H1 (cell line): ENCODE measurements at regions not wholly inside any gene's neighbourhood (a gene's known extent, or its start where the extent isn't known, plus 50 kb on each side); places are given as distances from the start of the nearest gene placed in this dataset.

Experiments used
- CTCF ChIA-PET: fragments of 300-600 bp; sonication (Branson Sonifier 250); formaldehyde crosslinking; loops from one replicate; lab custom pipeline; 2021; ENCODE audit not compliant: partially characterized antibody; lab: Charles Lee
- POLR2A ChIA-PET: fragments of 300-600 bp; sonication (Branson Sonifier 250); formaldehyde crosslinking; loops from one replicate; lab custom pipeline; 2021; ENCODE audit warnings: inconsistent platforms; ENCODE audit not compliant: partially characterized antibody; lab: Charles Lee
- DNase-seq, 2 experiments: peaks; one replicate each; pipeline versions ENCODE4 v3.0.0 to v3.0.0-alpha.2; 2010 to 2022; ENCODE audit warnings: low spot score in 2 of 2, low read depth in 1 of 2, mixed read lengths in 1 of 2
- FAIRE-seq: peaks from 2 replicates; lab custom pipeline; 2011; peaks lifted over from hg19 to GRCh38; lab: Jason Lieb, UNC
- H2AFZ ChIP-seq: 2 replicates; pipeline ENCODE4 v1.8.1; 2012; ENCODE audit warnings: low read length, inconsistent platforms
- H2AK5ac ChIP-seq: 2 replicates; pipeline ENCODE4 v1.6.1; 2013; ENCODE audit warnings: low read depth, low read length
- H2BK120ac ChIP-seq: replicated peaks from 2 replicates; pipeline ENCODE3; 2013; ENCODE audit warnings: low read depth, low read length, inconsistent platforms
- H2BK12ac ChIP-seq: 2 replicates; pipeline ENCODE4 v1.6.1; 2013; ENCODE audit warnings: low read depth, low read length
- H2BK15ac ChIP-seq: 2 replicates; pipeline ENCODE4 v1.6.1; 2013; ENCODE audit warnings: low read length
- H2BK20ac ChIP-seq: 2 replicates; pipeline ENCODE4 v1.6.1; 2013; ENCODE audit warnings: low read length
- H2BK5ac ChIP-seq: 2 replicates; pipeline ENCODE4 v1.6.1; 2013; ENCODE audit warnings: low read depth, low read length
- H3K14ac ChIP-seq: 2 replicates; pipeline ENCODE4 v1.6.1; 2013; ENCODE audit warnings: inconsistent platforms; ENCODE audit not compliant: insufficient read length
- H3K18ac ChIP-seq: 2 replicates; pipeline ENCODE4 v1.6.1; 2013; ENCODE audit warnings: low read length; ENCODE audit errors: extremely low read depth
- H3K23ac ChIP-seq: 2 replicates; pipeline ENCODE4 v1.6.1; 2013; ENCODE audit warnings: inconsistent platforms; ENCODE audit not compliant: insufficient read length
- H3K23me2 ChIP-seq: 2 replicates; pipeline ENCODE4 v1.6.1; 2013; ENCODE audit warnings: low read depth, low read length
- H3K27ac ChIP-seq: 2 replicates; pipeline ENCODE4 v1.6.1; 2011; ENCODE audit warnings: low read depth, low read length, inconsistent platforms
- H3K27me3 ChIP-seq, 4 experiments: replicated peaks in 1 of 4; 1 replicate in 1 of 4; 2 replicates in 3 of 4; pipeline versions ENCODE4 v1.6.1 to v1.8.1; 2011 to 2013; ENCODE audit warnings: low read length in 3 of 4, mild to moderate bottlenecking in 3 of 4, inconsistent platforms in 2 of 4, mixed read lengths in 2 of 4, moderate library complexity in 1 of 4; ENCODE audit not compliant: control insufficient read depth in 3 of 4, insufficient read depth in 3 of 4; ENCODE audit errors: extremely low read depth in 1 of 4
- H3K36me3 ChIP-seq, 4 experiments: 2 replicates each; pipeline versions ENCODE4 v1.6.1 to v1.8.1; 2011 to 2013; ENCODE audit warnings: mild to moderate bottlenecking in 4 of 4, low read length in 3 of 4, moderate library complexity in 2 of 4, control low read depth in 1 of 4, inconsistent platforms in 1 of 4; ENCODE audit not compliant: insufficient read depth in 4 of 4, control insufficient read depth in 2 of 4
- H3K4ac ChIP-seq: replicated peaks from 2 replicates; pipeline ENCODE3; 2013; ENCODE audit warnings: low read length, low read depth, mixed read lengths, inconsistent platforms; ENCODE audit not compliant: insufficient read length
- H3K4me1 ChIP-seq, 4 experiments: replicated peaks in 1 of 4; 1 replicate in 1 of 4; 2 replicates in 3 of 4; pipeline versions ENCODE4 v1.6.1 to v1.8.1; 2011 to 2013; ENCODE audit warnings: low read length in 3 of 4, inconsistent platforms in 2 of 4, mixed read lengths in 1 of 4; ENCODE audit not compliant: insufficient read depth in 4 of 4, control insufficient read depth in 3 of 4
- H3K4me2 ChIP-seq, 2 experiments: 2 replicates each; pipeline versions ENCODE4 v1.6.1 to v1.8.1; 2011 to 2013; ENCODE audit warnings: low read depth in 2 of 2, low read length in 2 of 2, control low read depth in 1 of 2, inconsistent platforms in 1 of 2, mild to moderate bottlenecking in 1 of 2; ENCODE audit not compliant: insufficient read depth in 1 of 2
- H3K4me3 ChIP-seq, 4 experiments: fragments of 200-600, 300-600 bp in 1 of 4; sonication (generic), shearing (Covaris generic), sonication (Bioruptor Twin) in 1 of 4; 2 replicates each; pipeline versions ENCODE4 v1.5.1 to v1.8.1; 2011 to 2016; ENCODE audit warnings: low read length in 4 of 4, low read depth in 3 of 4, control low read depth in 2 of 4, inconsistent platforms in 2 of 4, mild to moderate bottlenecking in 2 of 4, mixed read lengths in 1 of 4, moderate library complexity in 1 of 4; ENCODE audit not compliant: insufficient read depth in 2 of 4; ENCODE audit errors: extremely low read depth in 1 of 4
- H3K56ac ChIP-seq: replicated peaks from 2 replicates; pipeline ENCODE3; 2013; ENCODE audit warnings: low read depth, mild to moderate bottlenecking, mixed read lengths, low read length, inconsistent platforms; ENCODE audit not compliant: insufficient read length
- H3K79me1 ChIP-seq: 2 replicates; pipeline ENCODE4 v1.6.1; 2013; ENCODE audit warnings: low read depth, low read length, control low read depth
- H3K79me2 ChIP-seq, 2 experiments: 2 replicates each; pipeline versions ENCODE4 v1.6.1 to v1.8.1; 2012 to 2013; ENCODE audit warnings: low read length in 2 of 2, mild to moderate bottlenecking in 2 of 2, inconsistent platforms in 1 of 2; ENCODE audit not compliant: insufficient read depth in 2 of 2, control insufficient read depth in 1 of 2
- H3K9ac ChIP-seq, 4 experiments: replicated peaks in 1 of 4; 1 replicate in 1 of 4; 2 replicates in 3 of 4; pipeline versions ENCODE4 v1.6.1 to v1.8.1; 2011 to 2013; ENCODE audit warnings: low read depth in 3 of 4, low read length in 3 of 4, control low read depth in 2 of 4, mild to moderate bottlenecking in 2 of 4, moderate library complexity in 2 of 4, inconsistent platforms in 1 of 4; ENCODE audit errors: extremely low read depth in 1 of 4
- H3K9me3 ChIP-seq, 2 experiments: 2 replicates each; pipeline versions ENCODE4 v1.6.1 to v1.8.1; 2012 to 2013; ENCODE audit warnings: mild to moderate bottlenecking in 2 of 2, moderate library complexity in 2 of 2, control low read depth in 1 of 2, inconsistent platforms in 1 of 2, low read depth in 1 of 2, low read length in 1 of 2, mixed read lengths in 1 of 2; ENCODE audit not compliant: insufficient read depth in 2 of 2
- H4K20me1 ChIP-seq, 2 experiments: replicated peaks in 1 of 2; 2 replicates each; pipeline versions ENCODE3 to v1.8.1; 2011 to 2013; ENCODE audit warnings: inconsistent platforms in 2 of 2, low read length in 2 of 2, mild to moderate bottlenecking in 1 of 2; ENCODE audit not compliant: insufficient read depth in 2 of 2, control insufficient read depth in 1 of 2
- H4K5ac ChIP-seq: 2 replicates; pipeline ENCODE4 v1.6.1; 2013; ENCODE audit warnings: low read length, low read depth, mixed read lengths, inconsistent platforms; ENCODE audit not compliant: insufficient read length
- H4K8ac ChIP-seq: 2 replicates; pipeline ENCODE4 v1.8.0; 2013; ENCODE audit warnings: mild to moderate bottlenecking, moderate library complexity, low read length, inconsistent platforms; ENCODE audit not compliant: insufficient read depth; ENCODE audit errors: extremely low read depth
- H4K91ac ChIP-seq: replicated peaks from 2 replicates; pipeline ENCODE3; 2013; ENCODE audit warnings: low read length, mixed read lengths, inconsistent platforms; ENCODE audit not compliant: insufficient read length
- HDAC2 ChIP-seq, 2 experiments: fragments of 300-600 bp in 1 of 2; sonication (generic) in 1 of 2; IDR thresholded peaks; 2 replicates each; pipeline ENCODE4 v1.6.1; 2011 to 2012; ENCODE audit warnings: low read depth in 2 of 2, low read length in 2 of 2, mild to moderate bottlenecking in 2 of 2, moderate library complexity in 2 of 2, borderline replicate concordance in 1 of 2, inconsistent platforms in 1 of 2
- POU5F1 ChIP-seq: IDR thresholded peaks from 2 replicates; pipeline ENCODE4 v1.6.1; 2011; ENCODE audit warnings: low read depth, mild to moderate bottlenecking, low read length, moderate library complexity
- SP4 ChIP-seq: IDR thresholded peaks from 2 replicates; pipeline ENCODE4 v1.6.1; 2012; ENCODE audit warnings: low read length, inconsistent platforms
- USF2 ChIP-seq: IDR thresholded peaks from 2 replicates; pipeline ENCODE4 v1.6.1; 2011; ENCODE audit warnings: low read length, improper control_type of control experiment
- WGBS, 2 experiments: shearing (Covaris generic) in 1 of 2; methylation state at CpG; one replicate each; pipeline versions ENCODE4 v1.1.6 to v1.1.7; 2013 to 2015; ENCODE audit warnings: low lambda C conversion rate in 2 of 2, mixed read lengths in 2 of 2, inconsistent platforms in 1 of 2, low coverage in 1 of 2, missing lambda C conversion rate in 1 of 2; ENCODE audit not compliant: insufficient replicate concordance in 2 of 2, insufficient coverage in 1 of 2, insufficient read length in 1 of 2; ENCODE audit errors: extremely low coverage in 1 of 2, missing lambda C conversion rate in 1 of 2; 5-methylcytosine and 5-hydroxymethylcytosine counted together

GRCh38 chrX:78517124-78517523 is 142.0 kb downstream of the RTL3 start:
- Histone ChIP-seq H4K5ac (no peak overlapping the region), H4K8ac (no peak overlapping the region), H2BK12ac (no peak overlapping the region), H3K23me2 (no peaks in the 10 kb centered on the region), H3K4me2 (no peak overlapping the region), H2BK120ac (no peak overlapping the region), H3K18ac (no peak overlapping the region), H2BK15ac (no peak overlapping the region), H4K20me1 (no peaks in the 10 kb centered on the region), H3K4ac (no peak overlapping the region), H3K4me3 (no peak overlapping the region), H3K56ac (no peak overlapping the region), H2AFZ (no peak overlapping the region), H3K79me2 (no peaks in the 10 kb centered on the region), H3K27me3 (no peaks in the 10 kb centered on the region), H3K14ac (no peak overlapping the region), H2BK20ac (peak overlapping the region; percentile 80; the same call in 1 of the 2 replicates), H4K91ac (no peak overlapping the region), H3K79me1 (no peaks in the 10 kb centered on the region), H3K36me3 (no peaks in the 10 kb centered on the region), H2AK5ac (no peak overlapping the region), H3K4me1 (peaks cover 0 to 4% (median 2%) of the 10 kb centered on the region in 4 experiments; a peak in 3 of 7 replicates), H2BK5ac (no peak overlapping the region), H3K27ac (no peak overlapping the region), H3K23ac (no peak overlapping the region), H3K9ac (no peak overlapping the region), H3K9me3 (no peaks in the 10 kb centered on the region)
- FAIRE-seq (no peak), DNase-seq (no peak)
- TF ChIP-seq HDAC2 (IDR thresholded peaks at IDR 0.05; ENCODE audit: borderline replicate concordance in 1 of 2, low read depth in 2 of 2, low read length in 2 of 2) (no peak), USF2 (no peak), SP4 (no peak), POU5F1 (no peak)
- ChIA-PET CTCF (no interaction called here), POLR2A (no interaction called here)
- 85% methylated on average over 4 of the region's 4 CpGs; no CpG with 5 or more reads in 1 of the 2 experiments for WGBS, 2 experiments
